ENCODE measurements at regions not wholly inside any gene's neighbourhood (a gene's known extent, or its start where the extent isn't known, plus 50 kb on each side); places are given as distances from the start of the nearest gene placed in this dataset.

GRCh38 chr7:142556740-142557139 lies 192.5 kb upstream of the PRSS1 start:
- H3K27me3 ChIP-seq (ENCODE audit: insufficient read depth, low read length): no peaks in the 10 kb centered on the region
- no peak overlapping the region for H3K4me3 ChIP-seq (ENCODE audit: low read length)
- H3K9me3 ChIP-seq (ENCODE audit: low read depth, low read length): no peaks in the 10 kb centered on the region
- peaks cover 24% of the 10 kb centered on the region for H3K4me1 ChIP-seq (ENCODE audit: insufficient read depth, low read length)

GRCh38 chr7:142554560-142555532 lies 194.4 kb upstream of the PRSS1 start:
- Histone ChIP-seq H3K4me3 (ENCODE audit: low read length) (no peak overlapping the region), H3K4me1 (ENCODE audit: insufficient read depth, low read length) (peaks cover 24% of the 10 kb centered on the region), H3K27me3 (ENCODE audit: insufficient read depth, low read length) (no peaks in the 10 kb centered on the region), H3K9me3 (ENCODE audit: low read depth, low read length) (no peaks in the 10 kb centered on the region)

- H3K4me3 ChIP-seq (ENCODE audit: low read length): no peak overlapping the region
- no peaks in the 10 kb centered on the region for H3K27me3 ChIP-seq (ENCODE audit: insufficient read depth, low read length)
Observed at GRCh38 chr7:142553216-142553615, 196.1 kb upstream of the PRSS1 start.

GRCh38 chr7:142548978-142549377 lies 200.3 kb upstream of the PRSS1 start:
- Histone ChIP-seq H3K4me1 (ENCODE audit: insufficient read depth, low read length) (no peaks in the 10 kb centered on the region), H3K9me3 (ENCODE audit: low read depth, low read length) (no peaks in the 10 kb centered on the region), H3K27me3 (ENCODE audit: insufficient read depth, low read length) (no peaks in the 10 kb centered on the region), H3K4me3 (ENCODE audit: low read length) (no peak overlapping the region)

More at GRCh38 chr7:142553216-142553615, 196.1 kb upstream of the PRSS1 start:
- H3K4me1 ChIP-seq (ENCODE audit: insufficient read depth, low read length): peaks cover 24% of the 10 kb centered on the region
- H3K9me3 ChIP-seq (ENCODE audit: low read depth, low read length): no peaks in the 10 kb centered on the region

GRCh38 chr7:142546452-142546851 lies 202.8 kb upstream of the PRSS1 start:
- Histone ChIP-seq H3K27me3 (ENCODE audit: insufficient read depth, low read length) (no peaks in the 10 kb centered on the region), H3K4me1 (ENCODE audit: insufficient read depth, low read length) (no peaks in the 10 kb centered on the region), H3K9me3 (ENCODE audit: low read depth, low read length) (no peaks in the 10 kb centered on the region), H3K4me3 (ENCODE audit: low read length) (no peak overlapping the region)

GRCh38 chr7:142542942-142543341 lies 206.3 kb upstream of the PRSS1 start:
- Histone ChIP-seq H3K27me3 (ENCODE audit: insufficient read depth, low read length) (no peaks in the 10 kb centered on the region), H3K4me3 (ENCODE audit: low read length) (no peak overlapping the region), H3K9me3 (ENCODE audit: low read depth, low read length) (no peaks in the 10 kb centered on the region), H3K4me1 (ENCODE audit: insufficient read depth, low read length) (no peaks in the 10 kb centered on the region)

GRCh38 chr7:142542105-142542504 lies 207.2 kb upstream of the PRSS1 start:
- H3K4me3 ChIP-seq (ENCODE audit: low read length): no peak overlapping the region
- no peaks in the 10 kb centered on the region for H3K4me1 ChIP-seq (ENCODE audit: insufficient read depth, low read length)
- no peaks in the 10 kb centered on the region for H3K9me3 ChIP-seq (ENCODE audit: low read depth, low read length)
- H3K27me3 ChIP-seq (ENCODE audit: insufficient read depth, low read length): no peaks in the 10 kb centered on the region

- no peak overlapping the region for H3K4me3 ChIP-seq (ENCODE audit: low read length)
- no peaks in the 10 kb centered on the region for H3K27me3 ChIP-seq (ENCODE audit: insufficient read depth, low read length)
- no peaks in the 10 kb centered on the region for H3K9me3 ChIP-seq (ENCODE audit: low read depth, low read length)
- H3K4me1 ChIP-seq (ENCODE audit: insufficient read depth, low read length): peaks cover 7% of the 10 kb centered on the region
Observed at GRCh38 chr7:142540371-142540770, 208.9 kb upstream of the PRSS1 start.

- H3K27me3 ChIP-seq (ENCODE audit: insufficient read depth, low read length): no peaks in the 10 kb centered on the region
- H3K4me3 ChIP-seq (ENCODE audit: low read length): no peak overlapping the region
- H3K9me3 ChIP-seq (ENCODE audit: low read depth, low read length): no peaks in the 10 kb centered on the region
Observed at GRCh38 chr7:142539901-142540300, 209.4 kb upstream of the PRSS1 start.

GRCh38 chr7:142537760-142538159 lies 211.5 kb upstream of the PRSS1 start:
- H3K4me3 ChIP-seq (ENCODE audit: low read length): no peak overlapping the region
- no peaks in the 10 kb centered on the region for H3K9me3 ChIP-seq (ENCODE audit: low read depth, low read length)
- peaks cover 12% of the 10 kb centered on the region for H3K4me1 ChIP-seq (ENCODE audit: insufficient read depth, low read length)
- no peaks in the 10 kb centered on the region for H3K27me3 ChIP-seq (ENCODE audit: insufficient read depth, low read length)

More at GRCh38 chr7:142539901-142540300, 209.4 kb upstream of the PRSS1 start:
- H3K4me1 ChIP-seq (ENCODE audit: insufficient read depth, low read length): peaks cover 12% of the 10 kb centered on the region

GRCh38 chr7:142535123-142535779 lies 214.0 kb upstream of the PRSS1 start:
- Histone ChIP-seq H3K4me1 (ENCODE audit: insufficient read depth, low read length) (peaks cover 12% of the 10 kb centered on the region), H3K4me3 (ENCODE audit: low read length) (no peak overlapping the region), H3K27me3 (ENCODE audit: insufficient read depth, low read length) (no peaks in the 10 kb centered on the region), H3K9me3 (ENCODE audit: low read depth, low read length) (no peaks in the 10 kb centered on the region)

- no peaks in the 10 kb centered on the region for H3K9me3 ChIP-seq (ENCODE audit: low read depth, low read length)
- peaks cover 12% of the 10 kb centered on the region for H3K4me1 ChIP-seq (ENCODE audit: insufficient read depth, low read length)
- no peak overlapping the region for H3K4me3 ChIP-seq (ENCODE audit: low read length)
- no peaks in the 10 kb centered on the region for H3K27me3 ChIP-seq (ENCODE audit: insufficient read depth, low read length)
Observed at GRCh38 chr7:142534726-142535122, 214.5 kb upstream of the PRSS1 start.

GRCh38 chr7:142533920-142534319 lies 215.4 kb upstream of the PRSS1 start:
- Histone ChIP-seq H3K27me3 (ENCODE audit: insufficient read depth, low read length) (no peaks in the 10 kb centered on the region), H3K4me3 (ENCODE audit: low read length) (no peak overlapping the region), H3K4me1 (ENCODE audit: insufficient read depth, low read length) (peaks cover 12% of the 10 kb centered on the region), H3K9me3 (ENCODE audit: low read depth, low read length) (no peaks in the 10 kb centered on the region)

- Histone ChIP-seq H3K27me3 (ENCODE audit: insufficient read depth, low read length) (no peaks in the 10 kb centered on the region), H3K9me3 (ENCODE audit: low read depth, low read length) (no peaks in the 10 kb centered on the region), H3K4me3 (ENCODE audit: low read length) (no peak overlapping the region), H3K4me1 (ENCODE audit: insufficient read depth, low read length) (no peaks in the 10 kb centered on the region)
Observed at GRCh38 chr7:142529591-142529990, 219.7 kb upstream of the PRSS1 start.

GRCh38 chr7:142528608-142529408 lies 220.5 kb upstream of the PRSS1 start:
- H3K4me3 ChIP-seq (ENCODE audit: low read length): no peak overlapping the region
- no peaks in the 10 kb centered on the region for H3K9me3 ChIP-seq (ENCODE audit: low read depth, low read length)
- H3K4me1 ChIP-seq (ENCODE audit: insufficient read depth, low read length): no peaks in the 10 kb centered on the region
- no peaks in the 10 kb centered on the region for H3K27me3 ChIP-seq (ENCODE audit: insufficient read depth, low read length)

All from mononuclear cell (primary cell).